Left renal cortex interstitium (tissue), 4 donors: ENCODE measurements at regions not wholly inside any gene's neighbourhood (a gene's known extent, or its start where the extent isn't known, plus 50 kb on each side); places are given as distances from the start of the nearest gene placed in this dataset.
"Not testable (repeated sequence)": the region's sequence is repeated elsewhere in the genome, so short reads cannot be mapped to it uniquely, and the experiment has no call there.

Source experiments
- DNase-seq, 4 donors: peaks; one replicate each; pipeline ENCODE4 v3.0.0-alpha.2; 2013; ENCODE audit warnings: low read depth in 4 of 4, low spot score in 2 of 4, missing footprints in 1 of 4

DNA sequence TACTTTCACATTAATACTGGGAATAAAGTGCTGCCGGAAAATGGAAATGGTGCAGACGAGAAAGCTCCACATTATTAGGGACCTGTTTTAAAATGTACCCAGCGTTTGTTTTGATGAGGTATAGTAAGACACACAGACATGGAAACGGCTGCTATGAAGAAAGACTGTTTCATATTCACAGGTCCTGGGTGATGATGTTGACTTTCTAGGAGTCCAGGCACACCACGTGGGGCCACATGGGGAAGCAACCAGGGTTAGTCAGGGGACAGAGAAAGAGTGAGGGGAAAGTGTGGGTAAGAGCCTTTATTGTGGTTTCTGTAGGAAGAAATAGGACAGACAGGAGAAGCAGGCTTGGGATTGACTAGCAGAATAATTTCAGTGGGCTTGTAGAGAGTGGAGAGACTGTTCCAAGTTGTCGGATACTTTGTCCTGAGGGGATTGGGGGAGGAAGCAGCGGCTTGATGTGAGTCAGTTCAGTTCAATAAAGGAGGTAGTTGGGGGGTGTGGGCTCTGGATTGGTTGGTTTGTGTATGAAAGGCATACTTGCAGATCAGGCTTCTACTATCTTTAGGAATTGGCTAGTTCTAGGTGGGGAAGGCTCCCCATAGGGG is 112.0 kb upstream of the MCHR2 start:
- no peak for DNase-seq

GRCh38 chr6:100105138-100105537 is 111.1 kb upstream of the MCHR2 start:
- no peak for DNase-seq

GRCh38 chr6:100103931-100104330 is 109.9 kb upstream of the MCHR2 start:
- DNase-seq: no peak

DNA sequence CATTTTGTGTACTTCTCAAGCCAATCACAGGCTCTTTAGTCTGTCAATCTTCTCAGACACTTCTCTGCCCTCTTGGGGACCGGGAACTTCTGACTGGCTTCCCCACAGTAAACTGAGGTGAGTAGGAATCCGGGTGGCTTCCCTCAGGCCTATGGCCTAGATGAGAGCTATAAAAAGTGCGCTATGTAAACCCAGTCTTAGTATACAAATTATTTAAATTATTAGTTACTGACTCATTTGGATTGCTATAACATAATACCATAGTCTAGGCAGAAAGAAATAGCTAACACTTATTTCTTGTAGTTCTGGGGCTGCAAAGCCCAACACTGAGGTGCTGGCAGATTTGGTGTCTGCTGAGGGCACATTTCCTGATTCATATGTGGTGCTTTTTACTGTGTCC is 109.2 kb upstream of the MCHR2 start:
- no peak for DNase-seq

DNA sequence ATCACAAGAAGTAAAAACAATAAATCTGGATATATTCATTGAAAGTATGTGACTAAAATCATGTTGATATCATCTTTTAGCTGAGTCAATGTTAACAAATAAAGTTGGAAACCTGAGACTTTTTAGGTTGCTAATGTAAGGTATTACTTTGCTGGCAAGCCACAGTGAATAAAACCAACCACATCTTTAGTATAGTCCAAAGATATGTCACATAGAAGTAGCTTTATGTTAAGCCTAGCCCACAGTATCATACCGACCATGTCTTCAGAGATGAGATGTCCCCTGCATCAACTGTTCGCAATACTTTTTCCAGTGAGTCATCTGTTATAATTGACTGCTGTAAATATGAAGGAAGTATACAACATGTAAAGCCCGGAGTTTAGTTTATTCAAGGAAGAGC is 107.6 kb upstream of the MCHR2 start:
- no peak for DNase-seq

DNA sequence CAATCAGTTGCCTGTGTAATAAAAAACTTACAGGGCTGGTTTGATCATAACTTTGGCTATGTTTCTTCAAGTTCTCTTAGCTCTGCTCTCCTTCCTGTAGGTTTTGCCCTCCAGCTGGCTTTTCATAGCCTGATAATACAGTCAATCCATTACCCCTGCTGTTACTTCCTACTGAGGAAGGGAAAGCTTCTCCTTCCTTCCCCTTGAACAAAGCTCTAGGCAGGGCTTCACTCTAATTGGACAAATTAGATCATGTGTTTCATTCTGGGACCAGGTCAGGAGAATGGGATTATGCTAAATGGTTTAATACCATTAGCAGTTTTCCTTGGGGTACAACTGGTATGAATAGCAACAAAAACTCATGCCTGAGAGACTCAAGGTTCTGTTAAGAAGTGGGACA is 106.8 kb upstream of the MCHR2 start:
- no peak for DNase-seq

- DNase-seq: no peak
These were observed 105.4 kb upstream of the MCHR2 start for GRCh38 chr6:100099189-100100074.

- DNase-seq: no peak
These were observed 102.9 kb upstream of the MCHR2 start for GRCh38 chr6:100096936-100097335.

DNA sequence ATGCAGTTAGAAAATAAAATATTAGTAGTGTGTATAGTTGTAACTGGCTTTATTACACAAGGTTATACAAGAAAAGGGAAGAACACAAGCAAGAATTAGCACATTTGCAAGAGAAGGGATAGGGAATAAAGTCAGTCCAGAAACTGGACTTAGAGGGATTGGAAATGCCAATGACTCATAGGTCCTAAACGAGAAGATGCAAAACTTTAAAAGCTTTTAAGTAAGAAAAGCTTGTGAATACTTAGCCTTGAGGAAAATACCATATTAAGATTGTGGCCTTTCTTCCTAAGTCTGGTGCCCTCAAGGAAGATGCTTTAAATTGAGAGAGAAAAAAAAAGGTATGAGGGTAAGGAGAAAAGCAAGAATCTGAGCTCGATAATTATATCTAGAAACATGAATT is 102.3 kb upstream of the MCHR2 start:
- no peak for DNase-seq

DNA sequence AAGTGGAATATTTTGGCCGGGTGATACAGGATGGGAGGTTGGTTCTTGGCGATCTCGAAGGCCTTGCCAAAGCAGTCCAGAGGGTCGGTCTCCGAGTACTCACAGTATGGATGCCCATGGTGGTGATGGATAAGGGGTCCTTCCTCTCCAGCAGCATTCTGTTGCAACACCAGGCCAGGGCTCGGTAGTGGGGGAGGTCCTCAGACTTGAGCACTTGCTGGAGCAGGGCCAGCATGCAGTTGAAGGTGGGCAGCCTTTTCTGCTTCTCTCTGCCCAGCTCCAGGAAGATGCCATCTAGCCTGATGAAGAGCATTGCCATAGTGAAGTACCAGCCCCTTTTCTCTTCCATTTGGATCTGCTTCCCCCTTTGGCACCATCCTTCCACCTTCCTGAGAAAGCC is 99.4 kb upstream of the MCHR2 start:
- no peak for DNase-seq

GRCh38 chr6:100088009-100088408 is 94.0 kb upstream of the MCHR2 start:
- DNase-seq: no peak

- DNase-seq: no peak
These were observed 91.0 kb upstream of the MCHR2 start for GRCh38 chr6:100084991-100085364.

GRCh38 chr6:100084316-100084990 is 90.4 kb upstream of the MCHR2 start:
- no peak for DNase-seq

DNA sequence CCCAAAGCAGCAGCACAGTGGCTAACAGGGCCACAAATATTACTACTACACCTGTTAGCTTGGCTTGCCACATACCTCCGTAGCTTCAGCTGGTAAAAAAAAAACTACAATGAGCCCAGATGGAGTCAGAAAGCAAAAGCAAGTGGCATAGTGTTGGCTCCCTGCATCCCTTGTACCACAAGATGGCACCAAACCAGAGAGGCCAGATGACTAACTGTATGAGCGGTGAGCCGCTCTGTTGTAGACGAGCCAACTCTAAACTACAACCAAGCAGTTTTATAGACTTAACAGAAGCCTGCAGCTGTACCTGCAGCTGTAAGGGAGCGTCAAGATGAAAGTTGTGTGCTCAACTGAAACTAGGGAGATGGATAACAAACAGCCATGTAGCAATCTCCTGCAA is 84.5 kb upstream of the MCHR2 start:
- no peak for DNase-seq

DNA sequence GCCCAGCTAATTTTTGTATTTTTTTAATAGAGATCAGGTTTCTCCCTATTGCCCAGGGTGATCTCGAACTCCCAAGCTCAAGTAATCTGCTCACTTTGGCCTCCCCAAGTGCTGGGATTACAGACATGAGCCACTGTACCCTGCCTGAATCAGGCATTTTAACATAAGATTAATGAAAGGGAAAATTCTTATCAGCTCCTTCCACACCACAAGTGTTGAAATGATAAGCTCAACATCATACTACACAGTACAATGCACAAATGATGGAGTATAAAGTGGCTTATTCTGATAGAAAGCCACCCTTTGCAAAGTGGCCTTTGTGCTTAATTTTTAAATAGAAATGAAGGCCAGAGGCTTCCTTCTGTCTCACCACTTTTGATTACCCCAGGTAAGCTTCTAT is 71.3 kb upstream of the MCHR2 start:
- no peak for DNase-seq

GRCh38 chr6:100062621-100063020 is 68.6 kb upstream of the MCHR2 start:
- no peak for DNase-seq

DNA sequence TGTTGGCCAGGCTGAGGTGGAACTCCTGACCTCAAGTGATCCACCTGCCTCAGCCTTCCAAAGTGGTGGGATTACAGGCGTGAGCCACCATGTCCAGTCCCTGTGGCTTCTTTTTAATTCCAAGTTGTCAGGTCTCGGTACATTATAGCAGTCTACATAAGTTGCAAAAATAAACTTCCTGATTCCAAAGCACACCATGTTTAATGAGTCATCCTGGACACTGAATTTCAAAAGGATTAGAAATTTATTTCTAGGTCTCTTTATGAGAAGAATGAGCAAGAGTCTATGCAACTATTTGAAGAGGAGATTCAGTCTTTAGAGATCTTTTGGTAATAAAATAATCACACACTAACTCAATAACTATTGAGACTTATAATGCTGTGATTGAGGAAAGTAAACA is 63.9 kb upstream of the MCHR2 start:
- no peak for DNase-seq

DNA sequence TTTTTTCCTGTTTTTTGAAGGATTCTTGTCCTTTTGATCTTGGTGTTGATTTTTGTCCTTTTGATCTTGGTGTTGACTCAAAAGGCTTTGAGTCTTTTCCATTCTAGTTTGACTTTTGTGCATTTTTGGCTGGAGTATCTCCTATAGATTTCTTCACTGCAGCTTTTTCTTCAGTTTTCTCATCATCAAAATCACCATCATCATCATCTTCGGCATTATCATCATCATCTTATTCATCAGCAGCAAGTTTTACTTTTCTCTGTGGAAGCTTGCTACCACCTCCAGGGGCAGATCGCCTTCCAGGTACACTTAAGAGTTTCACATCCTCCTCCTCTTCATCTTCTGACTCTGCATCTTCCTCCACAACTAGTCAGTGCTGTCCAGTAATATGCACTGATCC is 56.5 kb upstream of the MCHR2 start:
- DNase-seq: no peak

DNA sequence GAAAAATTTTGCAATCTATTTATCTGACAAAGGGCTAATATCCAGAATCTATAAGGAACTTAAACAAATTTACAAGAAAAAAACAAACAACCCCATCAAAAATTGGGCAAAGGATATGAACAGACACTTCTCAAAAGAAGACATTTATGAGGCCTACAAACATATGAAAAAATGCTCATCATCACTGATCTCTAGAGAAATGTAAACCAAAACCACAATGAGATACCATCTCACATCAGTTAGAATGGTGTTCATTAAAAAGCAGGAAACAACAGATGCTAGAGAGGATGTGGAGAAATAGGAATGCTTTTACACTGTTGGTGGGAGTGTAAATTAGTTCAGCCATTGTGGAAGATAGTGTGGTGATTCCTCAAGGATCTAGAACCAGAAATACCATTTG is 49.9 kb upstream of the MCHR2 start:
- DNase-seq: not testable (repeated sequence)
